ENCODE measurements at regions not wholly inside any gene's neighbourhood (a gene's known extent, or its start where the extent isn't known, plus 50 kb on each side); places are given as distances from the start of the nearest gene placed in this dataset.
A peak's percentile ranks its signal among the peaks of the same experiment; 100 is the strongest.

DNA sequence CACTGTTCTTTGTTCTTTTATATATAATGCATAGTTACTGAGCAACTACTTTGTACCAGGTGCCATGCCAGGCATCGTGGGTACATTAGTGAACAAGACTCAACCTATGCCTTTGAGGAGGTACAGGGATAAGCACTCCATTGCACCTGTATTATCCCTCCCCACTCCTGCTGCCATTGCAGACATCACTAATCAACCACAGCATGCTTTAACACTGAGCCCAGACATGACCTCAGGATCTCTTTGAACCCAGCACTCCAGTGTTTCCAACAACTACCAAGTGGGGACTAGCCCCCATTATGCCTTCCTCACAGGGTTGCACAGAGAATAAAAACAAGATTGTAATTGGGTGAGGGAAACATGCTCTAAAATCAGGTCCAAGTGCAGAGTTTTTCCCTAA lies 60.5 kb upstream of the COL13A1 start:
- DNase-seq: no peak

DNA sequence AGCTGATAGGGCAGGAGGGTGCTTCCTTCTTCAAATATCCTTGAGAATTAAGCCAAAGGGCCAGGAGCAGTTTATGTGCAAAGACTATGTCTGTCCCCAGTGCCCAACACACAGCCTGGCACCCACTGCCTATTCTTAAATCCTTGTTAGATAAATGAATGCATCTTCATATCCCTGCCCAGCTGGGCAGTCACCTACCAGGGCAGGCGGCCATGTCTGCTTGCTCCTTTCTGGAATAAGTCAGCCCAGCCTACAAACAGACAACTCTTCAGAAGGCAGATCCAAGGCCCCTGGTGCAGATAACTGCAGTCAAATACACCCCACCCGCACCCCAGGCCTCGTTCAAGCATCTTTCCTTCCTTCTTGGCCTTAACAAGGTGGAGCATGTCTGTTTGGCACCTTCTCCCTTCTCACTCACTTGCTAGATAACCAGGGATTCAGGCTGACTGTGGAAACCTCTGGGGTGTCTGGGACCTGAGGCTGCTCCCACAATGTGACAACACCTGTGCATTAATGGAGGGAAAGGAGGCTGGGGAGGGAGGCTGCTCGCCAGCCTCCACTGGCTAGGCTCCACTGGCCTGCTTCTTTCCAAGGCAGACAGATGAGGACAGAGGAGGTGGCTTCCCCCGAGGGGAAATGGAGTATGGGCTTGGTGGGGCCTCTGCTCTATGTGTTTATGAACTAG lies 59.9 kb upstream of the COL13A1 start:
- no peak for DNase-seq

GRCh38 chr10:69742356-69742695 lies 59.4 kb upstream of the COL13A1 start:
- DNase-seq: no peak

- peak in 1 of 2 experiments; percentile 0 for DNase-seq
Measured at GRCh38 chr10:69742928-69743602, 58.6 kb upstream of the COL13A1 start.

GRCh38 chr10:69744971-69745370 lies 56.7 kb upstream of the COL13A1 start:
- no peak for DNase-seq

DNA sequence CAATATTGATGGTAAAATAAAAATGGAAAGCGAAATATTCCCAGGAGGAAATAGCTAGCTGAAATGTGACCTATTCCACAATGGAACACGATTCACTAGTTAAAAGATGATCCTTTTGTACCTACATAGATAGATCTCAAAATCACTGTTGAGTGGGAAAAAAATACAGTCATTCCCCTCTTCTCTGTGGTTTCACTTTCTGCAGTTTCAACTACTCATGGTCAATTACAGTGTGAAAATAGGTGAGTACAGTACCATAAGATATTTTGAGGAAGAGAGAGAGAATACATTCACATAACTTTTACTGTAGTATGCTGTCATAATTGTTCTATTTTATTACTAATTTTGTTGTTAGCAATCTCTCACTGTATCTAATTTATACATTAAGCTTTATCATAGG lies 56.0 kb upstream of the COL13A1 start:
- no peak for DNase-seq

DNA sequence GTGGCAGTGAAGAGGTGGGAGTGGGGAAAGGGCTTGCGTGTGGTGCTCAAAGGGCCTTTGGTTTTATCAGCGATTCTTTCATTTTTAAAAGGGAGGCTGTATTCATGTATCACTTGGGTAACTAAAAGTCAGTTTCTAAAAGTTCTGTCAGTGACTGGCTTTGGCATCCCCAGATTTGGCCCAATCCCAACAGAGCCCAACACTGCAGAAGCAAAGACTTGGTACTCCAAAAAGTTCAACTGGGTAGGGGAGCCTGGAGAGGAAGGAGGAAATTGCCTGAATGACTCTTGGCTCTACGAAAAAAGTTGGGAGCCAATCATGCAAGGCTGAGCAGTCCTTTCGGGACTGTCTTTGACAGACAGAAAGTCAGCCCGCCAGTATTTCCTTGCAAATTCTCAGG lies 54.5 kb upstream of the COL13A1 start:
- DNase-seq: no peak

- DNase-seq: no peak
Measured at GRCh38 chr10:69748621-69749020, 53.1 kb upstream of the COL13A1 start.

DNA sequence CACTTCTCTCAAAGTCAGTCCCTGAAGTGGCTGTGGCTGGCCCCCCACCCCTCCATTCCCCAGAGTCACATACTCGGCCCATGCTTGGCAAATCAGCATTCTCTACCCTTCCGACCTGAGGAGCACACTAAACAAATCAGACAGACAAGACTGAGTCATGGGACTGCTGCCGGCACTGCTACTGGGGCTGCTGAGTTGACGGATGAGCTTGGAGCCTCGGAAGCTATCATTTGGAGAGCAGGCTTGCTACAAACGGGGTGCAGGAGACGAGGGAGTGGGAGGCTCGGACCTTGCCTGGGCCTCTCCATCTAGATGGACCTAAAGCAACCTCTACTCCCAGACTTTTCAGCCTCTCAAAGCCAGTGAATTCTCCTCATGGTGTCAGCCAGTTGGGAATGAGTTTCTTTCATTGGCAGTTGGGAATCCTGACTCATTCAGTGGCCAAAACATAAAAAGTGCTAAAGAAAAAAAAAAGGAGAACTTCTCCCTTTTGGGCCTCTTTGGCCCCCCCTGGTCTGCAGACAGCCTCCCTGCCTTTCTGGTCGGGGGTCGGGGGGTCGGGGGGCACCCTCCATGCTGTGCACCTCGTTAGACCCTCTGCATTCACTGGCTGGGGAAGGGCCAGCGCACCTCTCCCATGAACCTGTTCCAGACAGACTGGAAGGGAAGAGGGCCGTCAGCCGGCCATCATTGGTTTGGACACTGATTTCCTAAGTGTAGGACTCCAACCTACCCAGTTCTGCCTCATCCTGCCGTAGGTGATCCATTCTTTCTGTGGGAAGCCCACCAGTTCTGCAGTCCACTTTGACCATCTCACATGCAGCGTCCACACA lies 52.3 kb upstream of the COL13A1 start:
- DNase-seq: no peak

GRCh38 chr10:69750011-69750373 lies 51.7 kb upstream of the COL13A1 start:
- DNase-seq: no peak

GRCh38 chr10:69750725-69751124 lies 51.0 kb upstream of the COL13A1 start:
- DNase-seq: no peak

- no peak for DNase-seq
Measured at GRCh38 chr10:69751214-69751613, 50.5 kb upstream of the COL13A1 start.
